ENCODE measurements at regions not wholly inside any gene's neighbourhood (a gene's known extent, or its start where the extent isn't known, plus 50 kb on each side); places are given as distances from the start of the nearest gene placed in this dataset.
A peak's percentile ranks its signal among the peaks of the same experiment; 100 is the strongest.

DNA sequence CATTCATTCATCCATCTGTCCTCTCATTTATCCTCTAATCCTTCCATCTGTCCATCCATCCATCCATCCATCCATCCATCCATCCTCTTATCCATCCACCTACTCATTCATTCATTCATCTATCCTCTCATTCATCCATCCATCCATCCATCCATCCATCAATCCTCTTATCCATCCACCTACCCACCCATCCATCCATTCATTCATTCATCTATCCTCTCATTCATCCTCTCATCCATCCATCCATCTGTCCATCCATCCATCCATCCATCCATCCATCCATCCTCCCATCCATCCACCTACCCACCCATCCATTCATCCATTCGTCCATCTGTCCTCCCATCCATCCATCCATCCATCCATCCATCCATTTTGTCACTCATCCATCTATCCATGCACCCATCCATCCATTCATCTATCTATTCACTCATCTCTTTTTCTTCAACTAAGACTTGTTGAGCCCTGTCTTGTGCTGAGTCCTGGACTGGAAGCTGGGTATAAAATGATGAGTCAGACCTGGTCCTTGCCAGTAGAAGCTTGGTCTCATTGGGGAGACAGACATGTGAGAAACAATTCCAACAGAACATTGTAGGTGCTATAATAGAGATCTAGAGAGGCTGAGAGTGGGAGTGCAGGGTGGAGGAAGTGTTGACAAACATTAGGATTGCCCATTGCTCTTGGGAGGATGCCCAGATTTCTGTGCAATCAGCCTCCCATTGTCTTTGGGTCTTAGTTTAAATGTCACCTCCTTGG lies 55.0 kb upstream of the IER5L start:
- CTCF ChIA-PET (ENCODE audit: partially characterized antibody) = no interaction called here
- FAIRE-seq = no peak
- 85% methylated on average over 1 of the region's 1 CpG; no CpG with 5 or more reads in 1 of the 2 experiments for WGBS, 2 experiments (ENCODE audit: extremely low coverage in 1 of 2, insufficient coverage in 1 of 2, insufficient read length in 1 of 2, insufficient replicate concordance in 2 of 2, low coverage in 1 of 2, low lambda C conversion rate in 2 of 2, missing lambda C conversion rate in 1 of 2)
- H2BK120ac ChIP-seq (replicated peaks; ENCODE audit: low read depth, low read length) = no peak overlapping the region
- no peaks in the 10 kb centered on the region for H3K27me3 ChIP-seq (replicated peaks in 1 of 4; ENCODE audit: control insufficient read depth in 3 of 4, extremely low read depth in 1 of 4, insufficient read depth in 3 of 4, low read length in 3 of 4)
- no peak overlapping the region for H3K4ac ChIP-seq (replicated peaks; ENCODE audit: insufficient read length, low read depth, low read length)
- H3K4me3 ChIP-seq (ENCODE audit: extremely low read depth in 1 of 4, insufficient read depth in 2 of 4, low read depth in 3 of 4, low read length in 4 of 4) = no peak overlapping the region
- H3K4me2 ChIP-seq (ENCODE audit: insufficient read depth in 1 of 2, low read depth in 2 of 2, low read length in 2 of 2) = no peak overlapping the region
- H2BK15ac ChIP-seq (ENCODE audit: low read length) = no peak overlapping the region
- H4K5ac ChIP-seq (ENCODE audit: insufficient read length, low read depth, low read length) = no peak overlapping the region
- H3K14ac ChIP-seq (ENCODE audit: insufficient read length) = no peak overlapping the region
- H3K18ac ChIP-seq (ENCODE audit: extremely low read depth, low read length) = no peak overlapping the region
- H3K79me1 ChIP-seq (ENCODE audit: low read depth, low read length) = no peaks in the 10 kb centered on the region
- H3K9me3 ChIP-seq (ENCODE audit: insufficient read depth in 2 of 2, low read depth in 1 of 2, low read length in 1 of 2) = no peaks in the 10 kb centered on the region
- no peak overlapping the region for H2BK12ac ChIP-seq (ENCODE audit: low read depth, low read length)
- H3K9ac ChIP-seq (replicated peaks in 1 of 4; ENCODE audit: extremely low read depth in 1 of 4, low read depth in 3 of 4, low read length in 3 of 4) = no peak overlapping the region
- H2AFZ ChIP-seq (ENCODE audit: low read length) = no peak overlapping the region
- no peak overlapping the region for H2BK20ac ChIP-seq (ENCODE audit: low read length)
- no peak overlapping the region for H2BK5ac ChIP-seq (ENCODE audit: low read depth, low read length)
- no peak overlapping the region for H2AK5ac ChIP-seq (ENCODE audit: low read depth, low read length)
- no peak overlapping the region for H3K23ac ChIP-seq (ENCODE audit: insufficient read length)
- H3K79me2 ChIP-seq (ENCODE audit: control insufficient read depth in 1 of 2, insufficient read depth in 2 of 2, low read length in 2 of 2) = no peaks in the 10 kb centered on the region
- H3K56ac ChIP-seq (replicated peaks; ENCODE audit: insufficient read length, low read depth, low read length) = peak overlapping the region; percentile 40
- H4K91ac ChIP-seq (replicated peaks; ENCODE audit: insufficient read length, low read length) = no peak overlapping the region
- no peak overlapping the region for H4K8ac ChIP-seq (ENCODE audit: extremely low read depth, insufficient read depth, low read length)
- no peaks in the 10 kb centered on the region for H3K36me3 ChIP-seq (ENCODE audit: control insufficient read depth in 2 of 4, insufficient read depth in 4 of 4, low read length in 3 of 4)
- peaks cover 9% of the 10 kb centered on the region; the same call in 1 of the 2 replicates for H3K23me2 ChIP-seq (ENCODE audit: low read depth, low read length)
- H3K27ac ChIP-seq (ENCODE audit: low read depth, low read length) = no peak overlapping the region
- H4K20me1 ChIP-seq (replicated peaks in 1 of 2; ENCODE audit: control insufficient read depth in 1 of 2, insufficient read depth in 2 of 2, low read length in 2 of 2) = peaks cover 0 to 3% of the 10 kb centered on the region in 2 experiments
- POLR2A ChIA-PET (ENCODE audit: partially characterized antibody) = no interaction called here
- DNase-seq (ENCODE audit: low read depth in 1 of 2, low spot score in 2 of 2) = no peak
- H3K4me1 ChIP-seq (replicated peaks in 1 of 4; ENCODE audit: control insufficient read depth in 3 of 4, insufficient read depth in 4 of 4, low read length in 3 of 4) = peaks cover 0 to 13% (median 4%) of the 10 kb centered on the region in 4 experiments; a peak in 5 of 7 replicates
- no peak for TF ChIP-seq RXRA (IDR thresholded peaks at IDR 0.05; ENCODE audit: insufficient read depth, low read depth, low read length)
- TF ChIP-seq POU5F1 (IDR thresholded peaks at IDR 0.05; ENCODE audit: low read depth, low read length) = no peak
- no peak for TF ChIP-seq BCL11A (IDR thresholded peaks at IDR 0.05; ENCODE audit: low read depth in 2 of 2, low read length in 2 of 2)
- TF ChIP-seq SIX5 (IDR thresholded peaks at IDR 0.05; ENCODE audit: low read depth, low read length) = no peak
- no peak for TF ChIP-seq PHF8 (conservative IDR thresholded peaks at IDR 0.05; ENCODE audit: low read depth, low read length)
- no peak for TF ChIP-seq RFX5 (IDR thresholded peaks at IDR 0.05; ENCODE audit: borderline replicate concordance, low read depth, low read length)
- no peak for TF ChIP-seq HDAC6 (IDR thresholded peaks at IDR 0.05; ENCODE audit: low read depth, low read length)
- TF ChIP-seq JUND (IDR thresholded peaks at IDR 0.05; ENCODE audit: low read length) = no peak
- TF ChIP-seq, protein P1, sequence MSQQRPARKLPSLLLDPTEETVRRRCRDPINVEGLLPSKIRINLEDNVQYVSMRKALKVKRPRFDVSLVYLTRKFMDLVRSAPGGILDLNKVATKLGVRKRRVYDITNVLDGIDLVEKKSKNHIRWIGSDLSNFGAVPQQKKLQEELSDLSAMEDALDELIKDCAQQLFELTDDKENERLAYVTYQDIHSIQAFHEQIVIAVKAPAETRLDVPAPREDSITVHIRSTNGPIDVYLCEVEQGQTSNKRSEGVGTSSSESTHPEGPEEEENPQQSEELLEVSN (IDR thresholded peaks at IDR 0.05) = no peak
- TF ChIP-seq KDM5A (IDR thresholded peaks at IDR 0.05; ENCODE audit: low read length) = no peak
- TF ChIP-seq SP2 (IDR thresholded peaks at IDR 0.05; ENCODE audit: low read length) = no peak
- TF ChIP-seq EGR1 (IDR thresholded peaks at IDR 0.05; ENCODE audit: borderline replicate concordance, low read depth, low read length) = no peak
